ENCODE measurements at regions not wholly inside any gene's neighbourhood (a gene's known extent, or its start where the extent isn't known, plus 50 kb on each side); places are given as distances from the start of the nearest gene placed in this dataset.
"Not testable (repeated sequence)": the region's sequence is repeated elsewhere in the genome, so short reads cannot be mapped to it uniquely, and the experiment has no call there.

- not testable (repeated sequence) for H3K27ac ChIP-seq; DNase-seq (ENCODE audit: low read depth, low spot score)
Observed at GRCh38 chr12:131541512-131541911, 169.4 kb upstream of the SFSWAP start.

- no peak for DNase-seq (ENCODE audit: low read depth, low spot score)
- no peak overlapping the region for H3K27ac ChIP-seq
Observed at GRCh38 chr12:131542351-131542750, 168.5 kb upstream of the SFSWAP start.

- DNase-seq (ENCODE audit: low read depth, low spot score) = no peak
- no peak overlapping the region for H3K27ac ChIP-seq
Observed at GRCh38 chr12:131543040-131543439, 167.8 kb upstream of the SFSWAP start.

GRCh38 chr12:131547555-131547954 lies 163.3 kb upstream of the SFSWAP start:
- DNase-seq (ENCODE audit: low read depth, low spot score) = no peak
- H3K27ac ChIP-seq = no peak overlapping the region

GRCh38 chr12:131550121-131550520 lies 160.8 kb upstream of the SFSWAP start:
- no peak for DNase-seq (ENCODE audit: low read depth, low spot score)
- H3K27ac ChIP-seq = no peak overlapping the region

GRCh38 chr12:131551675-131552491 lies 159.0 kb upstream of the SFSWAP start:
- H3K27ac ChIP-seq = no peak overlapping the region
- no peak for DNase-seq (ENCODE audit: low read depth, low spot score)

GRCh38 chr12:131552492-131552863 lies 158.4 kb upstream of the SFSWAP start:
- DNase-seq (ENCODE audit: low read depth, low spot score) = no peak

GRCh38 chr12:131553096-131553777 lies 157.7 kb upstream of the SFSWAP start:
- H3K27ac ChIP-seq = no peak overlapping the region
- no peak for DNase-seq (ENCODE audit: low read depth, low spot score)

More at GRCh38 chr12:131552492-131552863, 158.4 kb upstream of the SFSWAP start:
- no peak overlapping the region for H3K27ac ChIP-seq

- DNase-seq (ENCODE audit: low read depth, low spot score) = peak; percentile 12
- no peak overlapping the region for H3K27ac ChIP-seq
Observed at GRCh38 chr12:131555197-131555846, 155.6 kb upstream of the SFSWAP start.

GRCh38 chr12:131555866-131556265 lies 155.0 kb upstream of the SFSWAP start:
- DNase-seq (ENCODE audit: low read depth, low spot score) = no peak
- H3K27ac ChIP-seq = no peak overlapping the region

GRCh38 chr12:131557078-131557709 lies 153.7 kb upstream of the SFSWAP start:
- DNase-seq (ENCODE audit: low read depth, low spot score) = no peak

GRCh38 chr12:131559517-131560516 lies 151.1 kb upstream of the SFSWAP start:
- DNase-seq (ENCODE audit: low read depth, low spot score) = no peak
- no peak overlapping the region for H3K27ac ChIP-seq

More at GRCh38 chr12:131557078-131557709, 153.7 kb upstream of the SFSWAP start:
- H3K27ac ChIP-seq = no peak overlapping the region

- no peak for DNase-seq (ENCODE audit: low read depth, low spot score)
- H3K27ac ChIP-seq = no peak overlapping the region
Observed at GRCh38 chr12:131561051-131561450, 149.8 kb upstream of the SFSWAP start.

GRCh38 chr12:131561891-131562684 lies 148.8 kb upstream of the SFSWAP start:
- DNase-seq (ENCODE audit: low read depth, low spot score) = no peak

GRCh38 chr12:131564138-131564727 lies 146.7 kb upstream of the SFSWAP start:
- not testable (repeated sequence) for H3K27ac ChIP-seq; DNase-seq (ENCODE audit: low read depth, low spot score)

More at GRCh38 chr12:131561891-131562684, 148.8 kb upstream of the SFSWAP start:
- no peak overlapping the region for H3K27ac ChIP-seq

GRCh38 chr12:131564845-131565244 lies 146.0 kb upstream of the SFSWAP start:
- no peak for DNase-seq (ENCODE audit: low read depth, low spot score)
- no peak overlapping the region for H3K27ac ChIP-seq

GRCh38 chr12:131565267-131566015 lies 145.4 kb upstream of the SFSWAP start:
- no peak for DNase-seq (ENCODE audit: low read depth, low spot score)
- no peak overlapping the region for H3K27ac ChIP-seq

All from epithelial cell of prostate (primary cell).